NAMALWA (cell line): ENCODE measurements at regions not wholly inside any gene's neighbourhood (a gene's known extent, or its start where the extent isn't known, plus 50 kb on each side); places are given as distances from the start of the nearest gene placed in this dataset.

Source experiments
- DNase-seq: peaks from one replicate; pipeline ENCODE4 v3.0.0-alpha.2; 2015; ENCODE audit warnings: low spot score

- DNase-seq, result no peak
These were observed 72.3 kb upstream of the PALMD start for GRCh38 chr1:99573431-99574217.

- no peak for DNase-seq
These were observed 68.6 kb upstream of the PALMD start for GRCh38 chr1:99577313-99577712.

- DNase-seq, result no peak
These were observed 66.2 kb upstream of the PALMD start for GRCh38 chr1:99579691-99580172.

- no peak for DNase-seq
These were observed 65.5 kb upstream of the PALMD start for GRCh38 chr1:99580451-99580850.

GRCh38 chr1:99587008-99587407, 58.9 kb upstream of the PALMD start:
- no peak for DNase-seq

- DNase-seq, result no peak
These were observed 56.7 kb upstream of the PALMD start for GRCh38 chr1:99589186-99589636.

- no peak for DNase-seq
These were observed 55.2 kb upstream of the PALMD start for GRCh38 chr1:99590578-99591209.

GRCh38 chr1:99591886-99592285, 54.0 kb upstream of the PALMD start:
- no peak for DNase-seq

GRCh38 chr1:99594205-99594604, 51.7 kb upstream of the PALMD start:
- DNase-seq, result no peak

GRCh38 chr1:99595041-99595440, 50.9 kb upstream of the PALMD start:
- no peak for DNase-seq

GRCh38 chr1:99595441-99595840, 50.5 kb upstream of the PALMD start:
- DNase-seq, result no peak
